GM12878 (cell line): ENCODE measurements at regions not wholly inside any gene's neighbourhood (a gene's known extent, or its start where the extent isn't known, plus 50 kb on each side); places are given as distances from the start of the nearest gene placed in this dataset.

Experiments used
- ATAC-seq: fragments of 200-7000 bp; cut with Tn5 transposase; 3 replicates; pipeline ENCODE4 v1.9.1; 2020; ENCODE audit warnings: mild to moderate bottlenecking, moderate library complexity
- BruUV-seq: library from RNA; stranded (reverse); fragments of 400-500 nt; replicated peaks from 2 replicates; lab custom pipeline; 2021; lab: Mats Ljungman, UMichigan
- CTCF ChIA-PET: fragments of 300-600 bp; sonication (Branson Sonifier 250); formaldehyde crosslinking; extraction: SDS; loops from one replicate; lab custom pipeline; 2021; ENCODE audit warnings: inconsistent platforms; lab: Yijun Ruan, JAX
- POLR2A ChIA-PET: fragments of 350-600 bp; formaldehyde crosslinking; extraction: SDS; loops from one replicate; lab custom pipeline; 2021; ENCODE audit warnings: inconsistent platforms; lab: Charles Lee
- RAD21 ChIA-PET: fragments of 300-600 bp; sonication (Branson Sonifier 250); formaldehyde crosslinking; loops from one replicate; lab custom pipeline; 2023; ENCODE audit warnings: antibody characterized with exemption; ENCODE audit not compliant: unreplicated experiment; lab: Charles Lee
- SMC1A ChIA-PET: fragments of 300-600 bp; sonication (Branson Sonifier 250); formaldehyde crosslinking; loops from one replicate; lab custom pipeline; 2023; ENCODE audit not compliant: unreplicated experiment, uncharacterized antibody; lab: Charles Lee
- DNase-seq: peaks from one replicate; pipeline ENCODE4 v3.0.0-alpha.2; 2011; ENCODE audit warnings: low read depth, low spot score
- FAIRE-seq: peaks from 3 replicates; lab custom pipeline; 2011; peaks lifted over from hg19 to GRCh38; lab: Jason Lieb, UNC
- H2AFZ ChIP-seq: 2 replicates; pipeline ENCODE4 v1.6.0; 2011; ENCODE audit warnings: low read depth, low read length, control low read depth; ENCODE audit not compliant: control insufficient read depth
- H3K27ac ChIP-seq: 2 replicates; pipeline ENCODE4 v1.5.1; 2011; ENCODE audit warnings: control low read depth; ENCODE audit not compliant: control insufficient read depth, insufficient read depth
- H3K27me3 ChIP-seq, 2 experiments: replicated peaks in 1 of 2; 2 replicates each; pipeline versions ENCODE4 v1.6.0 to v1.6.1; 2011; ENCODE audit warnings: low read length in 1 of 2; ENCODE audit not compliant: control insufficient read depth in 2 of 2, insufficient read depth in 2 of 2
- H3K36me3 ChIP-seq, 2 experiments: 2 replicates each; pipeline ENCODE4 v1.5.1; 2011; ENCODE audit warnings: low read length in 1 of 2; ENCODE audit not compliant: control insufficient read depth in 2 of 2, insufficient read depth in 2 of 2
- H3K4me1 ChIP-seq: 2 replicates; pipeline ENCODE4 v1.6.1; 2011; ENCODE audit warnings: mild to moderate bottlenecking, low read length, moderate library complexity, mixed read lengths; ENCODE audit not compliant: control insufficient read depth, insufficient read depth
- H3K4me2 ChIP-seq: 2 replicates; pipeline ENCODE4 v1.6.0; 2011; ENCODE audit warnings: control low read depth; ENCODE audit not compliant: control insufficient read depth, insufficient read depth
- H3K4me3 ChIP-seq: fragments of 200-600 bp; sonication (generic); 2 replicates; pipeline ENCODE4 v1.5.1; 2016
- H3K79me2 ChIP-seq: 2 replicates; pipeline ENCODE4 v1.6.0; 2011; ENCODE audit warnings: low read length; ENCODE audit not compliant: control insufficient read depth, insufficient read depth
- H3K9ac ChIP-seq: 2 replicates; pipeline ENCODE4 v1.8.0; 2011; ENCODE audit warnings: low read length, control low read depth, mixed read lengths; ENCODE audit not compliant: control insufficient read depth, insufficient read depth
- H3K9me3 ChIP-seq: replicated peaks from 3 replicates; pipeline ENCODE4 v1.5.1; 2011; ENCODE audit warnings: mild to moderate bottlenecking, low read length; ENCODE audit not compliant: control insufficient read depth, insufficient read depth
- H4K20me1 ChIP-seq: 2 replicates; pipeline ENCODE4 v1.6.0; 2011; ENCODE audit not compliant: control insufficient read depth, insufficient read depth
- BCLAF1 ChIP-seq: fragments of 450-650 bp; IDR thresholded peaks from 2 replicates; pipeline ENCODE4 v1.6.1; 2017; ENCODE audit warnings: antibody characterized with exemption, mild to moderate bottlenecking, moderate library complexity
- CBX3 ChIP-seq: fragments of 200-600 bp; sonication (generic); IDR thresholded peaks from 2 replicates; pipeline ENCODE4 v1.6.1; 2016; ENCODE audit warnings: low read depth, borderline replicate concordance
- CREM ChIP-seq: IDR thresholded peaks from 2 replicates; pipeline ENCODE4 v1.6.1; 2014; ENCODE audit warnings: antibody characterized with exemption, low read depth
- E2F8 ChIP-seq: fragments of 450-650 bp; IDR thresholded peaks from 2 replicates; pipeline ENCODE4 v1.6.1; 2018; ENCODE audit warnings: mild to moderate bottlenecking, low read depth, moderate library complexity; ENCODE audit not compliant: partially characterized antibody
- RAD21 ChIP-seq: IDR thresholded peaks from 2 replicates; pipeline ENCODE4 v1.6.1; 2011; ENCODE audit warnings: mild to moderate bottlenecking, low read depth, low read length, moderate library complexity; ENCODE audit not compliant: insufficient read depth
- TCF7 ChIP-seq: IDR thresholded peaks from 2 replicates; pipeline ENCODE4 v1.6.1; 2014; ENCODE audit warnings: antibody characterized with exemption, borderline replicate concordance
- YY1 ChIP-seq: IDR thresholded peaks from 2 replicates; pipeline ENCODE4 v1.6.1; 2011; ENCODE audit warnings: low read depth, mild to moderate bottlenecking, low read length
- ZBTB33 ChIP-seq: fragments of 450-650 bp; IDR thresholded peaks from 2 replicates; pipeline ENCODE4 v1.6.1; 2017; ENCODE audit warnings: mild to moderate bottlenecking
- ZNF274 ChIP-seq: IDR thresholded peaks from one replicate; pipeline ENCODE4 v1.8.0; 2011; ENCODE audit not compliant: insufficient read length, insufficient read depth
- WGBS: methylation state at CpG from one replicate; pipeline ENCODE4 v1.1.6; 2016; ENCODE audit warnings: low lambda C conversion rate; ENCODE audit not compliant: insufficient replicate concordance, insufficient coverage; ENCODE audit errors: missing lambda C conversion rate; 5-methylcytosine and 5-hydroxymethylcytosine counted together
- in situ Hi-C: fragments of 300-500 bp; cut with MboI; formaldehyde crosslinking; loops from 9 replicates; pipeline ENCODE4 v1.14.3; 2018; ENCODE audit warnings: mixed read lengths
- intact Hi-C: fragments of 100-400 bp; cut with micrococcal nuclease; formaldehyde crosslinking; loops from one replicate; pipeline ENCODE4 v1.14.2; 2022; ENCODE audit not compliant: unreplicated experiment
- TF ChIP-seq, protein P1 (sequence below): IDR thresholded peaks from 2 replicates; pipeline ENCODE4 v1.6.1; 2011; ENCODE audit warnings: borderline replicate concordance, low read depth, mild to moderate bottlenecking, moderate library complexity, mixed read lengths, low read length; ENCODE audit not compliant: insufficient read depth; ENCODE audit errors: extremely low read length

- ChIA-PET SMC1A (no interaction called here), CTCF (no interaction called here), RAD21 (no interaction called here), POLR2A (no interaction called here)
- Histone ChIP-seq H2AFZ (no peak overlapping the region), H3K79me2 (no peaks in the 10 kb centered on the region), H3K36me3 (no peaks in the 10 kb centered on the region), H3K9ac (no peak overlapping the region), H3K4me3 (no peak overlapping the region), H3K9me3 (no peaks in the 10 kb centered on the region), H4K20me1 (no peaks in the 10 kb centered on the region), H3K4me1 (no peaks in the 10 kb centered on the region), H3K4me2 (no peak overlapping the region), H3K27ac (no peak overlapping the region), H3K27me3 (no peaks in the 10 kb centered on the region; a peak in 1 of 4 replicates)
- TF ChIP-seq BCLAF1 = no peak
- no peak for TF ChIP-seq ZNF274
- TF ChIP-seq YY1 = no peak
- no peak for ATAC-seq
- DNase-seq = no peak
- in situ Hi-C loops = no loop called here
- BruUV-seq = no TSS peak
- WGBS = 12% methylated on average over 3 of the region's 3 CpGs
- no peak for FAIRE-seq
- intact Hi-C loops = no loop called here
Measured at GRCh38 chr16:80330150-80330549, 210.6 kb upstream of the DYNLRB2 start.

GRCh38 chr16:80327740-80328139 is 213.1 kb upstream of the DYNLRB2 start:
- ATAC-seq (no peak), DNase-seq (no peak), FAIRE-seq (no peak)
- Histone ChIP-seq H3K4me3 (no peak overlapping the region), H3K79me2 (no peaks in the 10 kb centered on the region), H2AFZ (no peak overlapping the region), H3K9me3 (no peaks in the 10 kb centered on the region), H3K4me1 (no peaks in the 10 kb centered on the region), H3K9ac (no peak overlapping the region), H3K36me3 (no peaks in the 10 kb centered on the region), H4K20me1 (no peaks in the 10 kb centered on the region), H3K4me2 (no peak overlapping the region), H3K27me3 (no peaks in the 10 kb centered on the region; a peak in 2 of 4 replicates), H3K27ac (no peak overlapping the region)
- ChIA-PET POLR2A (no interaction called here), SMC1A (no interaction called here), CTCF (no interaction called here), RAD21 (no interaction called here)
- BruUV-seq = no TSS peak
- in situ Hi-C loops (no loop called here), intact Hi-C loops (no loop called here)
- WGBS = 0% methylated on average over 1 of the region's 1 CpG
- no peak for TF ChIP-seq CBX3
- no peak for TF ChIP-seq TCF7
- TF ChIP-seq, protein P1, sequence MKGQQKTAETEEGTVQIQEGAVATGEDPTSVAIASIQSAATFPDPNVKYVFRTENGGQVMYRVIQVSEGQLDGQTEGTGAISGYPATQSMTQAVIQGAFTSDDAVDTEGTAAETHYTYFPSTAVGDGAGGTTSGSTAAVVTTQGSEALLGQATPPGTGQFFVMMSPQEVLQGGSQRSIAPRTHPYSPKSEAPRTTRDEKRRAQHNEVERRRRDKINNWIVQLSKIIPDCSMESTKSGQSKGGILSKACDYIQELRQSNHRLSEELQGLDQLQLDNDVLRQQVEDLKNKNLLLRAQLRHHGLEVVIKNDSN = no peak
- TF ChIP-seq RAD21 = no peak
- no peak for TF ChIP-seq E2F8
- TF ChIP-seq ZBTB33 = no peak
- no peak for TF ChIP-seq CREM
